ENCODE measurements at regions not wholly inside any gene's neighbourhood (a gene's known extent, or its start where the extent isn't known, plus 50 kb on each side); places are given as distances from the start of the nearest gene placed in this dataset.

- DNase-seq (ENCODE audit: low read depth), result no peak
- TF ChIP-seq, protein P1, sequence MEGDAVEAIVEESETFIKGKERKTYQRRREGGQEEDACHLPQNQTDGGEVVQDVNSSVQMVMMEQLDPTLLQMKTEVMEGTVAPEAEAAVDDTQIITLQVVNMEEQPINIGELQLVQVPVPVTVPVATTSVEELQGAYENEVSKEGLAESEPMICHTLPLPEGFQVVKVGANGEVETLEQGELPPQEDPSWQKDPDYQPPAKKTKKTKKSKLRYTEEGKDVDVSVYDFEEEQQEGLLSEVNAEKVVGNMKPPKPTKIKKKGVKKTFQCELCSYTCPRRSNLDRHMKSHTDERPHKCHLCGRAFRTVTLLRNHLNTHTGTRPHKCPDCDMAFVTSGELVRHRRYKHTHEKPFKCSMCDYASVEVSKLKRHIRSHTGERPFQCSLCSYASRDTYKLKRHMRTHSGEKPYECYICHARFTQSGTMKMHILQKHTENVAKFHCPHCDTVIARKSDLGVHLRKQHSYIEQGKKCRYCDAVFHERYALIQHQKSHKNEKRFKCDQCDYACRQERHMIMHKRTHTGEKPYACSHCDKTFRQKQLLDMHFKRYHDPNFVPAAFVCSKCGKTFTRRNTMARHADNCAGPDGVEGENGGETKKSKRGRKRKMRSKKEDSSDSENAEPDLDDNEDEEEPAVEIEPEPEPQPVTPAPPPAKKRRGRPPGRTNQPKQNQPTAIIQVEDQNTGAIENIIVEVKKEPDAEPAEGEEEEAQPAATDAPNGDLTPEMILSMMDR (conservative IDR thresholded peaks at IDR 0.05; ENCODE audit: low read depth, low read length), result no peak
- H3K4me3 ChIP-seq (ENCODE audit: low read depth, low read length), result no peak overlapping the region
These were observed 88.3 kb downstream of the NCOR2 start for GRCh38 chr12:124478985-124479645.

DNA sequence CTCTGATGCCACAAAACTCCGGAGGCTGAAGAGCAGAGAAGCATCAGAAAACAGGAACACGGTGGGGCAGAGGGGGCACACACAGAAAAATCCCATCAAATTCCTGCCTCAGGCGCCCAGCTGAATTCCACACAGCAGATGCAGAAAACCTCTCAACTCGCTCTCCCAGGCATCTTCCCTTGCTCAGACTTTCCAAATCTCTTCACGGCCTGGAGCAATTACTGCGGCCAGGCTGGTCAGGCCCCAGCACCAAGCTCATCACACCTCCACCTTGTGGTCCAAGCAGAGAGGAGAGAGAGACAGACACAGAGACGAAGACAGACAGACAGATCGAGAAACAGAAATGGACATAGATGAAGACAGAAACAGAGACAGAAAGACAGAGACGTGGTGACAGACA is 89.0 kb downstream of the NCOR2 start:
- TF ChIP-seq, protein P1 (conservative IDR thresholded peaks at IDR 0.05; ENCODE audit: low read depth, low read length), result no peak
- no peak for DNase-seq (ENCODE audit: low read depth)
- H3K4me3 ChIP-seq (ENCODE audit: low read depth, low read length), result no peak overlapping the region

DNA sequence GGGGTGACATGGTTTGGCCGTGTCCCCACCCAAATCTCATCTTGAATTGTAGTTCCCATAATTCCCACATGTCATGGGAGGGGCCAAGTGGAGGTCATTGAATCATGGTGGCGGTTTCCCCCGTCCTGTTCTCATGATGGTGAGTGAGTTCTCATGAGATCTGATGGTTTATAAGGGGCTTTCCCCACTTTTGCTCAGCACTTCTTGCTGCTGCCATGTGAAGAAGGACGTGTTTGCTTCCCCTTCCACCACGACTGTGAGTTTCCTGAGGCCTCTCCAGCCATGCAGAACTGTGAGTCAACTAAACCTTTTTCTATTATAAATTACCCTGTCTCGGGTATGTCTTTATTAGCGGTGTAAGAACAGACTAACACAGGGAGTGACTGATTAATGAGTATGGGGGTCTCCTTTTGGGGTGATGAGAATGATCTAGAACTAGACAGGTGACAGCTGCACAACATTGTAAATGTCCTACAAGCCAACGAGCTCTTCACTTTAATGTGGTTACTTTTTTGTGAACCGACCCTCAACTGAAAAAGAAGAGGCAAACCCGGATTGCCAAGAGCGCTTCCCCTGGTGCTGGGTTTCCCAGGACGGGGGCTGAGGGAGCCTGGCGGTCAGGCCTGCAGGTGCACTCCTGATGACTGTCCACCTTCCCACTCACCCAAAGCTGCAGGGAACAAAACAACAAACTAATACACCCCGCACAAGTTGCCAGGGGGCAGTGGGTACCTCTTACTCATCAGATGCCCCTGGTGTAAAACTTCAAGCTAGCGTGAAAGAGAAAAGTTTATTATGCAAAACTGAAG is 90.1 kb downstream of the NCOR2 start:
- DNase-seq (ENCODE audit: low read depth), result peak; percentile 82
- TF ChIP-seq, protein P1 (conservative IDR thresholded peaks at IDR 0.05; ENCODE audit: low read depth, low read length), result no peak
- H3K4me3 ChIP-seq (ENCODE audit: low read depth, low read length), result no peak overlapping the region

GRCh38 chr12:124476011-124476400 is 91.4 kb downstream of the NCOR2 start:
- TF ChIP-seq, protein P1 (conservative IDR thresholded peaks at IDR 0.05; ENCODE audit: low read depth, low read length), result no peak
- DNase-seq (ENCODE audit: low read depth), result no peak
- H3K4me3 ChIP-seq (ENCODE audit: low read depth, low read length), result no peak overlapping the region

DNA sequence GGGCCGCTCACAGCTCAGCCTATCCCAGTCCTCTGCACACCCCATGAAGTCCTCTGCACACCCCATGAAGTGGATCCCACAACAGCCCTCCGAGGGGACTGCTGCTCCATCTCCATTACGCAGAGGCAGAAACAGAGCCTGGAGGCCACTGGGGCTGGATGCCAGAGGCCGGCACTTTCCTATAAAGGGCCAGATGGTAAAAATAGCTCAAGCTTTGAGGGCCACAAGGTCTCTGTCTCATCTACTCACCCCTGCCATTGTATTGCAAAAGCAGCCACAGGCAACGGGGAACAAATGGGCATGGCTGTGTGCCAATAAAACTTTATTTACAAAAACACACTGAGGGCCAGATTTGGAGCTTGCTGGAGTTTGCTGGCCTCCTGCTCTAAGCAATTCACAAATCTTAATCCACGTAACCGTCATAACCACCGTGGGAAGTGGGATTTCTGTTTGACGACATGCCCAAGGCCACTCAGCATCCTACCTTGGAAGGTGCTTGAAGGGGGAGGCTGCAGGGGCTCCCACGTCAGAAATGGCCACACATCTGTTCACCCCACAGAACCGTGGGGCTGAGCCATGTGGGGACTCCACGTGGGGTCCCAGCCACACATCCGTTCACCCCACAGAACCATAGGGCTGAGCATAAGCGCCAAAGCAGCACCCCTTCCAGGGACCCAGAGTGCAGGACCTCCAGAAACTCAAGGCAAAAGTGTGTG is 92.0 kb downstream of the NCOR2 start:
- TF ChIP-seq, protein P1 (conservative IDR thresholded peaks at IDR 0.05; ENCODE audit: low read depth, low read length), result no peak
- no peak for DNase-seq (ENCODE audit: low read depth)

DNA sequence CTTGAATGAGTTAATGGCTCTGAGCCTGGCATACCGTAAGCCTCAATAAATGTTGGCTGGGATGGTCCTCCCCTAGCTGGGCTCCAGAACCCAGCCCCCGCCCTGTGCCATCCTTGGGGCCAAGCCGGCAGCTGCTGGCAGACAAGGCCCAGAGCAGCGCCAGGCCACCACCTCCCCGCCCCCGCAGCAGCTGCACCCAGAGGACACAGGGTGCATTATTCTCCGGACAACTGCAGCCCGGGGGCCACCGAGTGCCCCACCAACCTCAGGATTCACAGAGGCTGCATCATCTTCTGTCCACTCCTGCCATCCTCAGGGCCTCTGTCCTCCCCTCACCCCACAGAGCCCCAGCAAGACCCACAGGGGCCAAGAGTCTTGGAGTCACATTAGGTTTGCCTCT is 92.7 kb downstream of the NCOR2 start:
- no peak for DNase-seq (ENCODE audit: low read depth)
- TF ChIP-seq, protein P1 (conservative IDR thresholded peaks at IDR 0.05; ENCODE audit: low read depth, low read length), result no peak
- no peak overlapping the region for H3K4me3 ChIP-seq (ENCODE audit: low read depth, low read length)

More for the DNA sequence above, 92.0 kb downstream of the NCOR2 start:
- H3K4me3 ChIP-seq (ENCODE audit: low read depth, low read length), result no peak overlapping the region

Measured in epithelial cell of proximal tubule (primary cell).